T-helper 1 cell (primary cell): ENCODE measurements at regions not wholly inside any gene's neighbourhood (a gene's known extent, or its start where the extent isn't known, plus 50 kb on each side); places are given as distances from the start of the nearest gene placed in this dataset.

Source experiments
- DNase-seq, 5 donors: peaks; one replicate each; pipeline ENCODE4 v3.0.0-alpha.2; 2012 to 2020

DNA sequence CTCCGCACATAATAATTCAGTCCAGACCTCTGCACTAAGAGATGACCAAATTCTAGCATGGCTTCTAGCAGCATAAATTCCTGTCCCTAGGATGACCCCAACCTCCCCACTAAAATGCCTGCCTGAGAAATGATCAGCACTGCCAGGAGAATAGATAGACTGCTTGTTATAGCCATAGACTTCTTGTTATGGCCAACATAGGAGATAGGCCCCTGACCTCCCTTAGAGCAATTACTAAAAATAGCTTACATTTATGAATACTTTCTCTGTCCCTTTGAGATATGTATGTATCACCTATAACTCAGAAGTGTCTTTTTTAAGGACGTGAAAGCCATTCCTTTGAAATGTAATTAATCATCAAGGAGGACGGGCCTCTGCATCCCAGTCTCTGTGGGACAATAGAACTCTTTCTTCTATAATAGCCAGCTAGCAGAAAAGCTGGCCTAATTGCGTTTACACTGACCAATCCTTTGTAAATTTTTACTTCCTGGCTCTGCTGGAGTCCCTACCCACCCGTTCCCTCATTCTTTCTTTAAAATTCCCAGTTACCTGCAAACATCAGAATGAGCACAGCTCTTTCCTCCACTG is 1002.7 kb downstream of the CDH18 start:
- no peak for DNase-seq

DNA sequence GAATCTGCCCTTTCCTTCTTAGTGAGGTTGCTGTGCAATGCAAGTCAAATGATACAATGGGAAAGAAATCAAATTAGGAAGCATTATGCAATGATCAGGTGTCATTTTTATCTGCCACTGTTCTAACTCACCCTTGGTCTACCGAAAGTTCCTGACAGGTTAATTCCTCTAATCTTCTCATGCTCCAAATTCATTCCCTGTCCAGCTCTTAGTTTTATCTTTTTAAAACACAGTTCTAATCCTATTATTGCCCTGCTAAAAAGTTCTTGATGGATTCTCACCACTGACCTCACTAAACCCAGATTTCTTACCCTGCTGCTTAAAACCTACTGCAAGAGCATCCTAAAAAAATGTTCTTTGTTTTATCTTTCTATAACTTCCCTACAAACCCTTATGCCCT is 1000.9 kb downstream of the CDH18 start:
- DNase-seq = no peak

DNA sequence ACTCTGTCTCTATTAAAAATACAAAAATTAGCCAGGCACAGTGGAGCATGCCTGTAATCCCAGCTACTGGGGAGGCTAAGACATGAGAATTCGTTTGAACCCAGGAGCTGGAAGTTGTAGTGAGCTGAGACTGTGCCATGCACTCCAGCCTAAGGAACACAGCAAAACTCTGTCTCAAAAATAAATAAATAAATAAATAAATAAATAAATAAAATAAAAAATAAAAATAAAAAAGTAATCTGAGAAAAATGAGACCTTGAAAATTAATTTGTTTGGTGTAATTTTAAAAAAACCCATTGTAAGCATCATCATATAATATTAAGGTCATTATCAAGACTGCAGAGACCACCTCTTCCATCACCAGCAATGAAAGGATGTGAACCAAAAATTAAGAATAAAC is 997.1 kb downstream of the CDH18 start:
- DNase-seq = no peak

DNA sequence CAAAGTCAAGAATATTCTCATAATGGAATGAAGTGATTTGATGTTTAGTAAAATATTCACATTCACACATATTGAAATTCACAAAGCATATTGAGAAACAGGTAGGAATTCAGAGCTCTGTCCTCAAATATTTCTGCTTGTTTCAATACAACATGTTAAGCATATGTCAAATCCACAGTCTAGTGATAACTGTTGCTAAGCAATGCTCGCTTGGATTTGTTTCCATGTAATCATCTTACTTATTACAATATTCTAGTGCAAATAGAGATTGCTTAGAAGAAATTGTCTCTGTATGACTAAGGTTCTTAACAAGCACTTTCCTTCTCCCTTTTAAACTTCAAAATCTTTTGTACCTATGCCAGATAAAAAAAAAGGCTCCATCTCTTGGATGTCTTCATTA is 995.7 kb downstream of the CDH18 start:
- DNase-seq = no peak

DNA sequence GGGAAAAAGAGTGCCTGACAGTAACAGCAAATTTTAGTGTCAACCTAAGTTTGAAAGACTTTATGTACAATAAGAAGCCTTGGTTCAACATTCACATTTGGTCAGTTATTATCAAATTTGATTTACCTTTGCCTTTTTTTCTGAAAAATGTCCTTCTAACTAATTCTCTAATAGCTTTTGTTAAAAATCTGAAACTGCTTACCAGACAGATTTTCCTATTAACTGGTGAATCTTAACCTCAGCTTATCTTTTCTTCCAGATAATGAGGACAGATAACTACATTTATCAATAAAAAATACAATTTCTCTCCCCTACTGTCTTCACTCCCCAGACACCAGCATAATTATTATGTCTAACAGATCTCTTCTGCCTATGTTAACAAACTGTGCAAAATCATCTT is 988.5 kb downstream of the CDH18 start:
- no peak for DNase-seq

DNA sequence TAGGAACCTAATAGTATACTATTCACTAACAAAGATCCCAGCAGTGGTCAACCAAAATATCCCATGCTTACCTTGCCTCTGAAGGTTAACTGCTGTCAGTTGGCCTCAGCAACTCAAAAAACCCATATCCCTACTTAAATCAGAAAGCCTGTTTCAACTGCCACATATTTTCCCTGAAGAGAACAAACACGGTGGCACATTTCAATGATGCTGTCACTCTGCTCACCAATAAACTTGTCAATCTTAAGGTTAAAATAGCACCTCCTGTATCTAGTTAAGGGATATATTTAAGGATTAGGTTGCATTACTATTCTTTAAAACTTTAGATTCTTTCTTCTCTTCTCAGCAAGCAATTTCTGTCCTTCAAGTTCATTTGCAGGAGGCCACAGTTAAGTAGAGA is 986.9 kb downstream of the CDH18 start:
- DNase-seq = no peak

DNA sequence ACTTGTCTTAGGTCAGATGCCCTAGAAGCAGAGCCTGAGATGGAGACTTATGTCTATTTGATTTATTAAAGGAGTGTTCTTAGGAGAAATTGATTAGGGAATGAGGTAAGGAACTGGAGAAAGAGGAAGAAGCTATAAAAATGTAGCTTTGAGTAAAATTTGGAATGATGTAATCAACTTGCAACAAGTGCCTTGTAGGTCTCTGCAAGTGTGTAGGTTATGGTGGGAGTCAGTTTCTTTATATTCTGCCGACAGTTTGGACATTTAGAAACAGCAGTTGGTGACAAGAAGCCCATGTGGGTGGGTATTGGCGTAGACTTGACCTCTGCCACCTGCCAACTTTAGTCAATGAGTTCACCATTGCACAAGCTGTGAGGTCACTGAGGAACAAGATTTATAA is 986.5 kb downstream of the CDH18 start:
- no peak for DNase-seq

DNA sequence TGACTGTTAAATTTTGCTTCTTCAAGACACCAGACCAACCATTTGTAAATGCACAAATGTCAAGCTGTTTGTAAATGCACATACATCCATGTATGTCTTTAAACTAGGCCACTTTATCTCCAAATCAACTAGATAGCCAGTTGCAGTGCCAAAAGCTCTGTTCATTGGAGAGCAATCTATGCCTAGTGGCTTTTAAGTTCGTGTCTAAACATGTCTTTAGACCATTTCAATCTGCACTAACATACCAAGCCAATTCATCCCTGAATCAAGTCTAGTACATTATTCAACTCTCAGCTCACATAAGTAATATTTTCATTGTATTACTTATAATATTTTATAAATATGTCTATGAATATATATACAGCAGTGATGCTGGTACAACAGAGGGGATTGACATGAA is 985.9 kb downstream of the CDH18 start:
- DNase-seq = no peak

DNA sequence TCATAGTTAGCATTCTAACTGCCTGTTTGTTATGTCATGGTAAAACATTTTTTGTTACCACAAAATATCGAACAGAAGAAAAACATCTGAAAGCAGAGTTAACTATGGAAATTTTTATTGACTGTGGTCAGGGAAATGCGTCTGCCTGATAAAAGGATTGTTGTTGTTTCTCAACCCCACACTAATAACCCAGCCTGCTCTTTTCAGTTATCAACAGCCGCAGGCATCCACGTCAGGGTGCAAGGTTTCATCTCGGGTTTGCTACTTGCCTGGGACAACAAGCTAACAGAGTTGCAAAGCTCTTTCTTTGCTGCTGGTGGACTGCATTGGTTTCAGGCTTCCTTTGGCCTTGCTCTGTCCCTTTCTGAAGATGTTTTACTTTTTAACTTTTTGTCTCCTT is 969.2 kb downstream of the CDH18 start:
- DNase-seq = no peak

DNA sequence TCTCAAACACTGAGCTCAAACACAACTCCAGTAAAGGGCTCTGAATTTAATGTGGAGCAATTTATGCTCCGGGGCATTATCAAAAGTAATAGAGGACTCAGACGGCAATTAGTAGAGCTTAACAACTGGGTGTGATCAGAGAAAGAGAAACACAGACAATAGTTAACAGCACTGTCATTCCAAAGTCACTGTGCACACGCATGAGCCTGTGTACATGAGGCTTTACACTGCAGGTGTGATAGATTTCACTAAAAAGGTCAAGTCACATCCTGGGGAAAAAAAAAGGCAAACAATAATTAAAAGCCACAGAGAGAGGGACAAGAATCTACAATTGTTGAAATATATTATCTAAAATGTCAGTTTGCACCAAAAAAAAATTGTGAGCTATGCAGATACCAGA is 956.5 kb downstream of the CDH18 start:
- DNase-seq = no peak

DNA sequence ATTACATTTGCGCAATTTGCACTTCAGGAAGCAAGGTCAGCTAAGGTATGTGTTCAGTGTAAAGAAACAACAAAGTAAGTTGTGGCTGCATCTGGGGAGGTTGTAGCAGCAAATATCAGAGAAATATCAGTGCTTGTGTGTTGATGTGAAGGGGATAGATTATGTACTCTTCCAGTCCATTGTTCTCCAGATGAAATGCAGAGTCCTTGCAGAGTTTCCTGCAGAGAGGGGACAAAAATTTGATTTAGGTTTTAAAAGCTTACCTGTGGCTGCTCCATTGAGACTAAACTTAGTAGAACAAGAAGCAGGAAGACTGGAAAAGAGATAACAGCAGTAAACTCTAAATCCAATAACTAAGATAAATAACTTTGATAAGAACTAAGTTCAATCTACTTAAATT is 952.2 kb downstream of the CDH18 start:
- no peak for DNase-seq

DNA sequence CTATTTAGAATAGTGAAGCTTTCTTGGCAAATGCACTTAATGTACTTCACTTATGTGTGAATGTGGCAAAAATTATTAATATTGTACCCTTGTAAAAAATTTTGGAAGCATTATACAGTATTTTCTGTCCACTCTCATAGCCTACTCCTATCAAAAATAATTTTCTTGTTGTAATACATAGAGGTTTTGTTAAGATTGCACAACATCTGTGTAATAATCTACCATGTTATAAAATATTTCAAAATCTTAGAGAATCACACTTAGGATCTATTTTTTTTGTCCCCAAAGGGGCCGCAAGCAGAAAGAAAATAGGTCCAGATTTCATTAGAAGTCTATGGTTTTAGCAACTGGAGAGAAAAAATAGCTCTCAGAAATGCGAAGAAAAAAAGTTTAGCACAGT is 945.9 kb downstream of the CDH18 start:
- DNase-seq = no peak

DNA sequence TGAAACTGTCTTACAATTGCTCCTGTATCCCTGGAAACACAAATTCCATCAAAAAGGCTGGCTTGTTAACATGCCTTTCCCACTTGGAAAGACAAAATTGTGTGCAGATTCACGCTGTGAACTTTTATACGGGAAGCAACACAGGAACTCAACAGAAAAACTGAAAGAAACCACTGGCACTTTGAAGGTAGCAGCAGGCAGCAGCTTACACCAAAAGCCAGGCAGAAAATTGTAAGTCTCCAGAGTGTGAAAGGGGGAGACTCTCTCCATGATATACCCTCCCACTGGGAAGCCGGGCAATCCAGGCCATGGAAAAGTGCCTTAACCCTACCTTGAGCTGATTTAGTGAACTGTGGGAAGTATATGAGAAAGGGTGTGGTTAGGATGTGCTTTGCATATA is 943.7 kb downstream of the CDH18 start:
- no peak for DNase-seq

DNA sequence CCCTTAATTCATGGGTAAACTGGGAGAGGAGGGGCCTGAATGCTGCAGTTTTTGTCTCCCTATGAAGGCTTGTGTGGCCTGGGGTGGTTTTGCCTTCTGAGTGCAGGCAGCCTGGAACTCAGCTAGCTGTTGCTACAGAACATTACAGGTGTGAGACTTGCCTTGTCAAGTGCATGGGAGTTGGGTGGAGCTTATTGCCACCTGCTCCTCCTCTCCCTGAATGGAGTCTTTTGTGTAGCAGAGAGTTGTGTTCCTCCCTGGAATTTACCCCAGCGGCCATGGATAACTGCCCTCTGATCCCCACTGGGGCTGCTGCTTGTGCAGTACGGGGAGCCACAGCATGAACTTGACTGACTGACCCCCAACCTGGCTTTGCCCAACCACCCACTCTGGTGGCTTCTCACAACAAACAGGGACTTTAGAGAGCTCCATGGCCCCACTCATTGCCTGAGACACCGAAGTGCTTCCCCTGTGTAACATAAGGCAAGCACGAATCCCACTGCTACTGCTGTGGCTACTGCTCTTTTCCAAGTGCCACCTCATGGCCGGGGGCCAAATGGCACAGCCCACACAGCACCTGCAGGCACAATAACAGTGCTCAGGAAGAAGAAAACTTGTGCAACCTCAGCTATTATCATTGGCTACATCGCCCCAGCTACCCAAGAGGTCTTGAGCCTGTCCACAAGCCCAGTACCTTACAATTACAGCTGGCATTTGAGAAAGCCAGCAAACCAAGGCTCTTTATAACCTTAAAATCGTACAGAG is 942.9 kb downstream of the CDH18 start:
- no peak for DNase-seq

DNA sequence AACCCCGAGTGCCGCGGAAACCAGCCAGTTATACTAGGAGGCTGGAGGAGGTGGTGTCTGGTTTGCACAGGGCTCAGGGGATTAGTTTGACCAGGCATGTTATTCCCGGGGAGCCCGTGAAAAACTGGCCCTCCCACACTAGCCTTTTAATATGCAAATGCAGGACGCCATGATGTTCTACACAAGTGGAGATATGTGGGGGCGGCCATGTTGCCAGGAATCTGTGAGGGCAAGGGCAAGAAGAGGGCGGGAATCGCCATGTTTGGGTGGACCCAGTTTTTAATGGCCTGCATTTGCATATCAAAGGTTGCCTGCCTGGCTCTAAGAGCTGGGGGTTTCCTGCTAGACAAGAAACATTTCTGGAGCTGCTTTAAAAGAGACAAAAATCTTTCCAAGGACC is 940.7 kb downstream of the CDH18 start:
- DNase-seq = no peak

DNA sequence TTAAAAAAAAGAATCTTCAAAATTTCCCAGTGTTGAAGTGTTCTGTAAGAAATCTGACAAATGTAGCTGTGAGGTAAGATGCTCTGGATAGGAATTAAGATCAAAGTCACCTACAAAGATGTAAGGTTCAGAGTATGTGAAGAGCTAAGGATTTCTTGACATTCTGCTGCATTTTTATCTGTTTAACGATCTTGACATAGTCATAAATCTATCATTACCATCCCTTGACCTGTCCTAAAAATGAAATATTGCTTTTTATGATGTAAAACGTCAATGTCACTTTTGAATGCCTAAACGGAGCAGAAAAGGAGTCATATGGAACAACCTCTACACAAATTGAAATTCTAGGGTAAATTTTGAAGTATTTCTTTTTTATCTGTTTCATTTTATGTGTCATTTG is 939.3 kb downstream of the CDH18 start:
- DNase-seq = no peak

DNA sequence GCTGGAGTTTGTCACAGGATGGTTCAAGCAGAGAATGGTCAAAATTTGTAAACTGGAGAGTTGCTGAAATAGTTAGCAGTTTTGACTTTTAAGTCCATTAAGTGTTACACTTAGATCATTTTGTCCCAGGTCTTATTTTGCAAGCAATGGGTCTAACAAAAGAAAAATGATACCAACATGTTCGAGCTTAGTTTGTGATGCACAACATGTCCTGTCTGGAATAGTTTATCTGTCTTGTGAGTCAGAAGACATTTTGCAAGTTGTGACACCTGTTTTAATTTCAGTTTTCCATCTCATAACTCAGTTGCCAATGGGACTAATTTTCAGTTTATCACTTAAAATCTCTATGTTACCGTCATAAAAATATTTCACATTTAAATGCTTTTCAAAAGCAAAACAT is 929.8 kb downstream of the CDH18 start:
- no peak for DNase-seq

DNA sequence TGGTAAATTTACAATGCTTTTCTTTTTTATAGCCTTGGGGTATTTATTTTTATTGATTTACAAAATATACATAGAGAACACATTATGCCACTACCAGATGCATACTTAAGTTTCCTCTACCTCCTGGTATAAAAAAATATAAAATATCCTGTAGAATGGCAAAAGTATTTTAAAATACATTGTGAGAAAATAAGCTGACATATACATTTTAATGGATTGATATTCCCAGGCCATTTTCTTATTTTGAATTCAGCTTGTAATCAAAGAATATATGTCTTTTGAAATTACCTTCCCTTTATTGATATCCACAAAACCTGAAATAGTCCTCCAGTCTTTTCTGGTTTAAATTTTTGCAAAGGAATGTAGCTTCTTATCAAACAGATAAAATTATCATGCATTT is 923.9 kb downstream of the CDH18 start:
- DNase-seq = no peak

DNA sequence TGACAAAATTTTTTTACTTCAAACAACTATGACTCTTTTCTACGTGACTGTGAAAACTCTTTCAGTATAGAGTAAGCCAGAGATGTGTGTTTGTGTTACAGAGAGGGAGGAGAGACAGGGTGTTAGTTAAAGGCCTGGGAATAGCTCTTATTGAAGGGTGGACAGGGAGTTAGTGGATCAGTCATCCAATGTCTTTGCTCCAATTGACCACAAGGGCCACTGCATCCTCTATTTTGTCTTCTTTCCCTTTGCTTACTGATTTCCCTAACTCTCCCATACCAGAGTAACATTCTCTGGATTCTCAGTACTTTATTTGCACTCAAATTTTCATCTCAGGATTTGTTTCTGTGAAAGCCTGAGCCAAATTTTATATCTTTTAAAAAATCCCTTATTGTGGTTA is 920.3 kb downstream of the CDH18 start:
- no peak for DNase-seq

DNA sequence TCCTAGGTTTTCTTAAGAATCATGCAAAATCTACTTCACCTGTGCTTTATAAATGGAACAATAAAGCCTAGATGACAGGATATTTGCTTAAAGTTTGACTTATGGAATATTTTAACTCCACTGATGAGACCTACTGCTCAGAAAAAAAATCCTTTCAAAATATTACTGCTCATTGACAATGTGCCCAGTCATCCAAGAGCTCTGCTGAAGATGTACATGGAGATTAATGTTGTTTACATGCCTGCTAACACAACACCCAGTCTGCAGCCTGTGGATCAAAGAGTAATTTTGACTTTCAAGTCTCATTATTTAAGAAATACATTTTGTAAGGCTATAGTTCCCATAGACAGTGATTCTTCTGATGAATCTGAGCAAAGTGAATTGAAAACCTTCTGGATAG is 889.6 kb downstream of the CDH18 start:
- no peak for DNase-seq

DNA sequence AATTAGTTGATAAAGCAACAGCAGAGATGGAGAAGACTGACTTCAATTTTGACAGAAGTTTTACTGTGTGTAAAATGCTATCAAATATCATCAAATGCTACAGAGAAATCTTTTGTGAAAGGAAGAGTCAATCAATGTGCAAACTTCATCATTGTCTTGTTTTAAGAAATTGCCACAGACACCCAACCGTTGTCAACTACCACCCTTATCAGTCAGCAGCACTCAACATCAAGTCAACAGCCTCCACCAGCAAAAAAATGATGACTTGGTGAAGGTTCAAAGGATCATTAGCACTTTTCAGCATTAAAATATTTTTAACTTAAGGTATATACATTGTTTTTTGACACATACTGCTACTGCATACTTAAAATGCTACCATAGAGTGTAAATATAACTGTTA is 888.8 kb downstream of the CDH18 start:
- DNase-seq = no peak

DNA sequence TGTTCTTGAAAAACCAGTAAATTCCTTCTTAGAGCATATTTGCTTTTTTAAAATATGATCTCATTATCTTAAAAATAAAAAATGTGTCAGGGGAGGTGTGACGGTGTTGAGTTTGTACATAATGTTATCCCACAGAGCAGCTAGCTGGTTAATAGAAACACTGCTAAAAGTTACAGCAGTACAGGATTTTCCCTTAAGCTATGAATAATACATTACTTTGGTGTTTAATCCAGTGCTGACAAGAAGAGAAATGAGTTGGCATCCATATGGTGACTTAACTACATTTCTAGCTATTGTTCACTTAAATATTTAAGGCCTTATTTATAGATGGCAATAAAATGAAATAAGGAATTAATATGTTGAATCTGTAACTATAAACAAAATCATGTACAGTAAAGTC is 883.1 kb downstream of the CDH18 start:
- DNase-seq = no peak

DNA sequence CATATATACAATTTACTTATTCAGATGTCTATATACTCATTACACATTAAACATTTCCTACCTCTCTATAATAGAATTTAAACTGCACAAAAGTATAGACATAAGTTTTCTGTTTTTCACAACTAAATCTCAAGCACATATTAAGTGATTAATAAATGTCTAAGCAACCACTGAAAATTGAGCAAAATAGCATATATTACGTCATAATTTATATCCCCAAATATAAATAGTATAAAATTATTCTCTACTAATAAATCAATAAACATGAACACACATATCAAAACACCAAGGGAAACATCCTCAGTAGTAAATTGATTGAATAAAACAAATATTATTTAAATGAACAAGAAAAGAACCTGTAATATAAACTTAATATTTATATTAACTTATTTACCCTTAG is 865.1 kb downstream of the CDH18 start:
- no peak for DNase-seq

DNA sequence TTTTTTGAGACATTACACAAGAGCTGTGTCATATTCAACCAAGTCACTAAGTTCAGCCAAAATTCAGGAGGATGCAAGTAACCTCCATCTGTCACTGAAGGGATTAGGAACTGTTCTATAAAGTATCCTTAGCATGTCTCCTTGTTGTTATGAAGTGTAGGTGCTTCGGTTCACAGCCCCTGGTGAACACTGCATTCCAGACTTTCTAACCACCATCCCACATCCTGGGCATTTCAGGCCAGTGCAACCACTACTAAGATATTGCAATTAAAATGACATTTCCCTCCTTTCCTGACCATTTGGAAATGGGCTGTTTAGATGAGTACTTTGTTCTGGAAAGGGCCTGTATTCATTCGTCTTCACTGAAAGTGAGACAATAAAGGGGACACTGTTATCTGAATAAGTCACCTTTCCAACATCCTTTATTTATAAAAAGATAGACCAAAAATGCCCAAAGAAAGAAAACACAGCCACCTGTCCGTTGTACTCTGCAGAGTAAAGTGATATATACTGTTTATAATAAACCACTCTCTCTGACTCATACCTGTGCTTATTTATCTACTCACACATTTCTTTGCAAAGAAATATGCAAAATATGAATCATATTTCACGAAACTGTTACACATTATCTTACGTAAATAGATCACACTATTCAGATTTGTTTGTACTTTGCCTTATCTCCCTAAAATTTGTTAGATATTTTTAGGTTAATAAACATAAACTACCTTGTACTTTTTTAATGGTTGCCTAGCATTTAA is 861.9 kb downstream of the CDH18 start:
- DNase-seq = no peak
